ENCODE measurements at regions not wholly inside any gene's neighbourhood (a gene's known extent, or its start where the extent isn't known, plus 50 kb on each side); places are given as distances from the start of the nearest gene placed in this dataset.

DNA sequence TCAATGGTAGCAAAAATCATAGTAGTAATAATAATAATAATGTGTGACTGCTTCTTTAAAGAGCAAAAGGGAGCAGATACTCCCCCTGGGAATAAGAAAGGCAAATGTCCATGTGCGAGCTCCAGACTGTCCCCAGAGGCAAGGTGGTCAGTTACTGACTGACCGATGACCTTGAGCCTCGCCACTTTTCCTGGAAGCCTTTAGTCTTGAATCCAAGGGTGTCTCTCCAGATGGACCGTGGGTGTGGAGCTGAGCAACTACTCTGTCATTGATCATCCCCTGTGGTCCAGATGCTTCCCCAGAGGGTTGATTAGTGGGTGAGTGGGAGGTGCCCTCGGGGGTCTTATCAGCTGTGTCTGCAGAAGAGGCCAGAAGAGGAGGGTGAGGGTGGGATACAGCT is 418.5 kb upstream of the TBX3 start:
- TF ChIP-seq, protein P1, sequence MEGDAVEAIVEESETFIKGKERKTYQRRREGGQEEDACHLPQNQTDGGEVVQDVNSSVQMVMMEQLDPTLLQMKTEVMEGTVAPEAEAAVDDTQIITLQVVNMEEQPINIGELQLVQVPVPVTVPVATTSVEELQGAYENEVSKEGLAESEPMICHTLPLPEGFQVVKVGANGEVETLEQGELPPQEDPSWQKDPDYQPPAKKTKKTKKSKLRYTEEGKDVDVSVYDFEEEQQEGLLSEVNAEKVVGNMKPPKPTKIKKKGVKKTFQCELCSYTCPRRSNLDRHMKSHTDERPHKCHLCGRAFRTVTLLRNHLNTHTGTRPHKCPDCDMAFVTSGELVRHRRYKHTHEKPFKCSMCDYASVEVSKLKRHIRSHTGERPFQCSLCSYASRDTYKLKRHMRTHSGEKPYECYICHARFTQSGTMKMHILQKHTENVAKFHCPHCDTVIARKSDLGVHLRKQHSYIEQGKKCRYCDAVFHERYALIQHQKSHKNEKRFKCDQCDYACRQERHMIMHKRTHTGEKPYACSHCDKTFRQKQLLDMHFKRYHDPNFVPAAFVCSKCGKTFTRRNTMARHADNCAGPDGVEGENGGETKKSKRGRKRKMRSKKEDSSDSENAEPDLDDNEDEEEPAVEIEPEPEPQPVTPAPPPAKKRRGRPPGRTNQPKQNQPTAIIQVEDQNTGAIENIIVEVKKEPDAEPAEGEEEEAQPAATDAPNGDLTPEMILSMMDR (IDR thresholded peaks at IDR 0.05; ENCODE audit: insufficient read depth, low read length, poor library complexity, severe bottlenecking) = no peak
- Histone ChIP-seq H3K27me3 (ENCODE audit: control insufficient read depth, insufficient read depth, low read length) (no peaks in the 10 kb centered on the region), H3K4me3 (ENCODE audit: low read depth, low read length) (no peak overlapping the region), H3K36me3 (ENCODE audit: control insufficient read depth, insufficient read depth, low read length) (no peaks in the 10 kb centered on the region)
- DNase-seq (ENCODE audit: low read depth) = no peak

DNA sequence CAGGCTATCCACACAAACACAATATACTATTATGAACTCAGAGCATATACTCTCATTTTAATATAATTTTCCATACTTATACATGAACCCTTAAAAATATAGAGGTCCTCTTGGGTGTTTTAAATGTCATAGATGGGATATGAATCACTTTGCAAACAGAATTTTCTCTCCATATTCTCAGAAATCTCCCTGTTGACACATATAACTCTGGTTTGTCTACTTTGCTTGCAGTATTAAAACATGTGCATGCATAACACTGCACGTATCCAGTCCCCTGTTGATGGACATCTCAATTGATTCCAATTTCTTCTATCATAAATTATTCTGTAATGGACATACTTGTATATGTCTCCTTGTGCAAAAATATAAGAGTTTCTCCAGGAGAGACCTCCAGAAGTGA is 417.5 kb upstream of the TBX3 start:
- TF ChIP-seq, protein P1 (IDR thresholded peaks at IDR 0.05; ENCODE audit: insufficient read depth, low read length, poor library complexity, severe bottlenecking) = no peak
- Histone ChIP-seq H3K27me3 (ENCODE audit: control insufficient read depth, insufficient read depth, low read length) (no peaks in the 10 kb centered on the region), H3K4me3 (ENCODE audit: low read depth, low read length) (no peak overlapping the region), H3K36me3 (ENCODE audit: control insufficient read depth, insufficient read depth, low read length) (no peaks in the 10 kb centered on the region)
- DNase-seq (ENCODE audit: low read depth) = no peak

DNA sequence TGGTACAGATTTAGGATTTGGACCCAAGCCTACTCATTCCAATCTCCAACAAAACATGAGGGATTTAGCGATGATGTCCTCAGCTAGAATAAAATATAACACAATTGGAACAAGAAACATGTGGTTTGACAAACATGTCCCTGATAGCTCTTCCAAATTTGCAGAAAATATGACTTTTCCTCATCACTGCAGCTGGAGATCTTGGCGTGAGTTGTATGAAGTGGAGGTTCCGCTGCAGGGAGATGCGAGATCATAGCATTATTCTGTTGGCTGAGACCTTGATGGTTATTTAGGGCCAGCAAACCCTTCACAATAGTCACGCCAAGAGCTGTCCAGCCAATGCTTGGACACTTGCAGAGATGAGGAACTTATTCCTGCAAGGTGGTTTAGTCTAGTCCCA is 413.4 kb upstream of the TBX3 start:
- H3K4me3 ChIP-seq (ENCODE audit: low read depth, low read length) = no peak overlapping the region
- DNase-seq (ENCODE audit: low read depth) = no peak
- H3K36me3 ChIP-seq (ENCODE audit: control insufficient read depth, insufficient read depth, low read length) = no peaks in the 10 kb centered on the region
- H3K27me3 ChIP-seq (ENCODE audit: control insufficient read depth, insufficient read depth, low read length) = no peaks in the 10 kb centered on the region
- TF ChIP-seq, protein P1 (IDR thresholded peaks at IDR 0.05; ENCODE audit: insufficient read depth, low read length, poor library complexity, severe bottlenecking) = no peak

DNA sequence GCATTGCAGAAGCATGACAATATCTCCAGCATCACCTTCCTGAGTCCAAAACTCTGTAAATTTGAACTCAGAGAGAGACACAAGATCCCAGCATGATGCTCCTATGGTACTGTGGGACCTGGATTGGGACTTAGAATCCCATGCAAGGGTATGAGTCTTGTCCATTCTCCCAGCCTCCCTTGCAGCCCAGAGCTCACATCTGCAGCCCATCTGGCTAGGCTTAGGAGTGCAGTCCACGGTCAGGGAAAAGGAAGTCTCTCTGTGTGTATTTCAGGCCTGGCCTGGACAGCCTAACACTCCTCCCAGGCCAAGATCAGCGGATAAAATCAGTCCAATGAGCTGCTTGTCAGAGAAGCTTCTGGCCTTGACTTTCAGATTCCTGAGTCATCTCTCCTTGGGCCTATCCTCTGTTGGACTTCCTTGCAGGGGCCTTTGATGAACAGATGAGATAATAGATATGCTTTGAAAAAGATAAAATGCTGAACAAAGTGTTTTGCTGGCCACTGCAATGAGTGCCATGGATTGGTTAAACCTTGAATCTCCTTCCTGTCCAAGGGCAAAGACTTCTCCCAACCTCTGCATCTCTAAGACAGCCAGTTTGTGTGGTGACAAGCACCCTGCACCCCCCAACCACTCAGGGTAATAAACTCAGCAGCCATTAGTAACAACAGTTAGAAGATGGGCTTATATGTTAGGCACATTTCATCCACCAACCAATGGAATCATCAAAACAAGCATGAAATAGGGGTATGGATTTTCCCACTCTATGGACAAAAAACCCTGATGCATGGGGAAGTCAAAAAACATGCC is 412.8 kb upstream of the TBX3 start:
- no peak overlapping the region for H3K4me3 ChIP-seq (ENCODE audit: low read depth, low read length)
- DNase-seq (ENCODE audit: low read depth) = no peak
- H3K27me3 ChIP-seq (ENCODE audit: control insufficient read depth, insufficient read depth, low read length) = no peaks in the 10 kb centered on the region
- TF ChIP-seq, protein P1 (IDR thresholded peaks at IDR 0.05; ENCODE audit: insufficient read depth, low read length, poor library complexity, severe bottlenecking) = no peak
- no peaks in the 10 kb centered on the region for H3K36me3 ChIP-seq (ENCODE audit: control insufficient read depth, insufficient read depth, low read length)

DNA sequence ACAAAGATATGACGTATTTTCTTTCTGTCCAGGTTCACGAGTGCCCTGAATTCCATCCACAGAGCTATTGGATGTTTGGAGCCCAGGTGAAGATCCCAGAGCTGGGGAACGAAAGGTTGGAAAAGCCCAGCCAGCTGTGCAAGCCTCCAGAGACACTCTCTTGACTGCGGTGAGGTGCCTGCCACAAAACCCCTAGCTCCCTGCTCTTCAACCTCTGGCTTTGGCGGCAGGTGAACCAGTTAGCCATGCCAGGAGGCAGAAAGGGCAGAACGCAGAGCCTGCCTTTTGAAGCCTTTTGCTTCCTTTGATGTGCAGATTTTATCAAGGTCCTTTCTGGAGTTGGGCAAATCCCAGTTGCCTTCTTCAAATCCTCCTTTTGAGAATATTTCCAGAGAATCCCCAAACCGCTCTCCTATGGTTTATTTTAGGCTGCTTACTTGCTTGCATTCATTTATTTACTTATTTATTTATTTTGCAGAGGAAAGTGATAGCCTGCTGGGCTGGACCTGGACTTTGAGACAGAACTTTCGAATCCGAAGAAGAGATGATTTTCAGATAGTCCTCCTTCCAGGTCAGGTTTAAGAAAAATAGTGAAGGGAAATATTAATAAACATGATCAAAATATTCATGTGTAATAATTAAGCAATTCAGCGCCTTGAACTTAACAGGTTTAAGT is 411.2 kb upstream of the TBX3 start:
- TF ChIP-seq, protein P1 (IDR thresholded peaks at IDR 0.05; ENCODE audit: insufficient read depth, low read length, poor library complexity, severe bottlenecking) = no peak
- no peak overlapping the region for H3K4me3 ChIP-seq (ENCODE audit: low read depth, low read length)
- DNase-seq (ENCODE audit: low read depth) = no peak
- no peaks in the 10 kb centered on the region for H3K27me3 ChIP-seq (ENCODE audit: control insufficient read depth, insufficient read depth, low read length)
- H3K36me3 ChIP-seq (ENCODE audit: control insufficient read depth, insufficient read depth, low read length) = no peaks in the 10 kb centered on the region

Data from kidney epithelial cell (primary cell).